ENCODE measurements at regions not wholly inside any gene's neighbourhood (a gene's known extent, or its start where the extent isn't known, plus 50 kb on each side); places are given as distances from the start of the nearest gene placed in this dataset.

DNA sequence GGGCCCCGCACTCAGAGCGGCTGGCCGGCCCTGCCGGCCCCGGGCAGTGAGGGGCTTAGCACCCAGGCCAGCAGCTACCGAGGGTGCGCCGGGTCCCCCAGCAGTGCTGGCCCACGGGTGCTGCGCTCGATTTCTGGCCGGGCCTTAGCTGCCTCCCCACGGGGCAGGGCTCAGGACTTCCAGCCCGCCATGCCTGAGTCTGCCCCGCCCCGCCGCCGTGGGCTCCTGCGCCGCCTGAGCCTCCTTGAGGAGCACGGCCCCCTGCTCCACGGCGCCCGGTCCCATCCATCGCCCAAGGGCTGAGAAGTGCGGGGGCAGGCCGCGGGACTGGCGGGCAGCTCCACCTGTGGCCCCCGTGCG is 67.9 kb upstream of the AMZ2 start (continued):
- TF ChIP-seq, protein P1, sequence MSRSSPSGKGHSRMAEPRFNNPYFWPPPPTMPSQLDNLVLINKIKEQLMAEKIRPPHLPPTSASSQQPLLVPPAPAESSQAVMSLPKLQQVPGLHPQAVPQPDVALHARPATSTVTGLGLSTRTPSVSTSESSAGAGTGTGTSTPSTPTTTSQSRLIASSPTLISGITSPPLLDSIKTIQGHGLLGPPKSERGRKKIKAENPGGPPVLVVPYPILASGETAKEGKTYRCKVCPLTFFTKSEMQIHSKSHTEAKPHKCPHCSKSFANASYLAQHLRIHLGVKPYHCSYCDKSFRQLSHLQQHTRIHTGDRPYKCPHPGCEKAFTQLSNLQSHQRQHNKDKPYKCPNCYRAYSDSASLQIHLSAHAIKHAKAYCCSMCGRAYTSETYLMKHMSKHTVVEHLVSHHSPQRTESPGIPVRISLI (tag by site-specific recombination; IDR thresholded peaks at IDR 0.05), result no peak

DNA sequence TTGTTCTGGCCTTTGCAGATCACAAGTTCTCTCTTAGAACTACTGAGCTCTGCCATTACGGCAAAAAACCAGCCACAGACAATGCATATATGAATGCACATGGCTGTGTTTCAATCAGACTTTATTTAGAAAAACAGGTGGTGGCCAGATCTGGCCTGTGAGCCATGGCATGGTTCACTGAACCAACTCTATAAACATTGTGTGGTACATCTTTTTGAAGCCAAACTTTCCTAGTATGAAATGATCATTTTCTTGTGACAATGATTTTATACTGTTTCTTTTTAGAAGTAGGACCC is 65.9 kb upstream of the AMZ2 start:
- no peaks in the 10 kb centered on the region for H3K4me1 ChIP-seq (ENCODE audit: control insufficient read depth, insufficient read depth, low read length)
- H3K9me3 ChIP-seq (ENCODE audit: control insufficient read depth, insufficient read depth, low read depth, low read length), result no peaks in the 10 kb centered on the region
- TF ChIP-seq ZBTB8A (tag by site-specific recombination; IDR thresholded peaks at IDR 0.05), result no peak
- no peak for TF ChIP-seq ZNF211 (tag by site-specific recombination; IDR thresholded peaks at IDR 0.05; ENCODE audit: low read depth)
- no peak for TF ChIP-seq ZNF776 (tag by site-specific recombination; IDR thresholded peaks at IDR 0.05; ENCODE audit: borderline replicate concordance)
- no peak for TF ChIP-seq ZFP69B (tag by site-specific recombination; IDR thresholded peaks at IDR 0.05)
- no peak for TF ChIP-seq ZNF510 (tag by site-specific recombination; IDR thresholded peaks at IDR 0.05; ENCODE audit: insufficient replicate concordance)
- TF ChIP-seq, protein P2, sequence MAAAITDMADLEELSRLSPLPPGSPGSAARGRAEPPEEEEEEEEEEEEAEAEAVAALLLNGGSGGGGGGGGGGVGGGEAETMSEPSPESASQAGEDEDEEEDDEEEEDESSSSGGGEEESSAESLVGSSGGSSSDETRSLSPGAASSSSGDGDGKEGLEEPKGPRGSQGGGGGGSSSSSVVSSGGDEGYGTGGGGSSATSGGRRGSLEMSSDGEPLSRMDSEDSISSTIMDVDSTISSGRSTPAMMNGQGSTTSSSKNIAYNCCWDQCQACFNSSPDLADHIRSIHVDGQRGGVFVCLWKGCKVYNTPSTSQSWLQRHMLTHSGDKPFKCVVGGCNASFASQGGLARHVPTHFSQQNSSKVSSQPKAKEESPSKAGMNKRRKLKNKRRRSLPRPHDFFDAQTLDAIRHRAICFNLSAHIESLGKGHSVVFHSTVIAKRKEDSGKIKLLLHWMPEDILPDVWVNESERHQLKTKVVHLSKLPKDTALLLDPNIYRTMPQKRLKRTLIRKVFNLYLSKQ (tag by site-specific recombination; IDR thresholded peaks at IDR 0.05; ENCODE audit: borderline replicate concordance), result no peak
- TF ChIP-seq KLF1 (tag by site-specific recombination; IDR thresholded peaks at IDR 0.05), result no peak
- TF ChIP-seq ZNF660 (tag by site-specific recombination; IDR thresholded peaks at IDR 0.05), result no peak
- TF ChIP-seq, protein P3, sequence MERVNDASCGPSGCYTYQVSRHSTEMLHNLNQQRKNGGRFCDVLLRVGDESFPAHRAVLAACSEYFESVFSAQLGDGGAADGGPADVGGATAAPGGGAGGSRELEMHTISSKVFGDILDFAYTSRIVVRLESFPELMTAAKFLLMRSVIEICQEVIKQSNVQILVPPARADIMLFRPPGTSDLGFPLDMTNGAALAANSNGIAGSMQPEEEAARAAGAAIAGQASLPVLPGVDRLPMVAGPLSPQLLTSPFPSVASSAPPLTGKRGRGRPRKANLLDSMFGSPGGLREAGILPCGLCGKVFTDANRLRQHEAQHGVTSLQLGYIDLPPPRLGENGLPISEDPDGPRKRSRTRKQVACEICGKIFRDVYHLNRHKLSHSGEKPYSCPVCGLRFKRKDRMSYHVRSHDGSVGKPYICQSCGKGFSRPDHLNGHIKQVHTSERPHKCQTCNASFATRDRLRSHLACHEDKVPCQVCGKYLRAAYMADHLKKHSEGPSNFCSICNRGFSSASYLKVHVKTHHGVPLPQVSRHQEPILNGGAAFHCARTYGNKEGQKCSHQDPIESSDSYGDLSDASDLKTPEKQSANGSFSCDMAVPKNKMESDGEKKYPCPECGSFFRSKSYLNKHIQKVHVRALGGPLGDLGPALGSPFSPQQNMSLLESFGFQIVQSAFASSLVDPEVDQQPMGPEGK (tag by site-specific recombination; IDR thresholded peaks at IDR 0.05), result no peak
- TF ChIP-seq ZFP41 (tag by site-specific recombination; IDR thresholded peaks at IDR 0.05; ENCODE audit: borderline replicate concordance), result no peak
- TF ChIP-seq GFI1B (tag by site-specific recombination; IDR thresholded peaks at IDR 0.05), result no peak
- TF ChIP-seq ZNF239 (tag by site-specific recombination; IDR thresholded peaks at IDR 0.05), result no peak
- TF ChIP-seq SP3 (tag by site-specific recombination; IDR thresholded peaks at IDR 0.05), result no peak
- no peak for TF ChIP-seq ZNF266 (tag by site-specific recombination; IDR thresholded peaks at IDR 0.05; ENCODE audit: low read depth)
- TF ChIP-seq, protein P4, sequence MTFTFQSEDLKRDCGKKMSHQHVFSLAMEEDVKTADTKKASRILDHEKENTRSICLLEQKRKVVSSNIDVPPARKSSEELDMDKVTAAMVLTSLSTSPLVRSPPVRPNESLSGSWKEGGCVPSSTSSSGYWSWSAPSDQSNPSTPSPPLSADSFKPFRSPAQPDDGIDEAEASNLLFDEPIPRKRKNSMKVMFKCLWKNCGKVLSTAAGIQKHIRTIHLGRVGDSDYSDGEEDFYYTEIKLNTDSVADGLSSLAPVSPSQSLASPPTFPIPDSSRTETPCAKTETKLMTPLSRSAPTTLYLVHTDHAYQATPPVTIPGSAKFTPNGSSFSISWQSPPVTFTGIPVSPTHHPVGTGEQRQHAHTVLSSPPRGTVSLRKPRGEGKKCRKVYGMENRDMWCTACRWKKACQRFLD (tag by site-specific recombination; IDR thresholded peaks at IDR 0.05), result no peak
- TF ChIP-seq ZNF274 (IDR thresholded peaks at IDR 0.05; ENCODE audit: low read length), result no peak
- TF ChIP-seq ZNF274 (tag by site-specific recombination; IDR thresholded peaks at IDR 0.05; ENCODE audit: borderline replicate concordance), result no peak
- no peak for TF ChIP-seq ZNF416 (tag by site-specific recombination; IDR thresholded peaks at IDR 0.05)
- no peak for TF ChIP-seq ZNF423 (tag by site-specific recombination; IDR thresholded peaks at IDR 0.05)
- no peaks in the 10 kb centered on the region for H3K36me3 ChIP-seq (ENCODE audit: control insufficient read depth in 2 of 2, insufficient read depth in 1 of 2, low read length in 2 of 2)
- POLR2A ChIA-PET, result no interaction called here
- H3K27ac ChIP-seq (ENCODE audit: extremely low read depth, low read depth, low read length), result no peak overlapping the region
- H3K4me3 ChIP-seq (ENCODE audit: low read depth, low read length), result no peak overlapping the region
- CTCF ChIA-PET, result interaction anchor here (1.8 to 2.4 kb wide), 2 partner anchors 9 to 19 kb away, joined by 9 to 18 read pairs; no protein-coding TSS in a partner anchor
